DMS 273 (cell line): ENCODE measurements at regions not wholly inside any gene's neighbourhood (a gene's known extent, or its start where the extent isn't known, plus 50 kb on each side); places are given as distances from the start of the nearest gene placed in this dataset.
"Not testable (repeated sequence)": the region's sequence is repeated elsewhere in the genome, so short reads cannot be mapped to it uniquely, and the experiment has no call there.

Experiments
- DNase-seq: peaks from one replicate; lab custom pipeline; 2025; ENCODE audit not compliant: unreplicated experiment; lab: John Stamatoyannopoulos, UW

DNA sequence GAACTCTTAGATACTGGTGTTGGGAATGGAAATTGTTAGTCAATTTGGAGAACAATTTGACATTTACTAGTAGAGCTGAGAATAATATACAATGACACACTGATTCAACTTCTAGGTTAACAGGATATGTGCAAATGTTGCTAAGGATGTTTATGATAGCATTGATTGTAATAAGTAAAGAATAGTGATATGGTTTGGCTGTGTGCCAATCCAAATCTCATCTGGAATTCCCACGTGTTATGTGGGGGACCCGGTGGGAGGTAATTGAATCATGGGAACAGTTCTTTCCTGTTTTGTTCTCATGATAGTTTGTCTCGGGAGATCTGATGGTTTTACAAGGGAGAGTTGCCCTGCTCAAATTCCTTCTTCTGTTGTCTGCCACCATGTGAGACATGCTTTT, 302.4 kb upstream of the TMPRSS15 start:
- no peak for DNase-seq

DNA sequence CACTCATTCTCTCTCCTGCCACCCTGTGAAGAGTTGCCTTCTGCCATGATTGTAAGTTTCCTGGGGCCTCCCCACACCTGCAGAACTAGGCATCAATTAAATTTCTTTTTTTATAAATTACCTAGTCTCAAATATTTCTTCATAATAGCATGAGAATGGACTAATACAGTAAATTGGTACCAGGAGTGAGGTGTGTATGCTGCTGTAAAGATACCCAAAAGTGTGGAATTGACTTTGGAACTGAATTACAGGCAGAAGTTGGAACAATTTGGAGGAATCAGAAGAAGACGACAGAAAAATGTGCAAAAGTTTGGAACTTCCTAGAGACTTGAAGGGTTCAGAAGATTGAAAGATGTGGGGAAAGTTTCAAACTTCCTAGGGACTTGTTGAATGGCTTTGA, 308.1 kb upstream of the TMPRSS15 start:
- no peak for DNase-seq

DNA sequence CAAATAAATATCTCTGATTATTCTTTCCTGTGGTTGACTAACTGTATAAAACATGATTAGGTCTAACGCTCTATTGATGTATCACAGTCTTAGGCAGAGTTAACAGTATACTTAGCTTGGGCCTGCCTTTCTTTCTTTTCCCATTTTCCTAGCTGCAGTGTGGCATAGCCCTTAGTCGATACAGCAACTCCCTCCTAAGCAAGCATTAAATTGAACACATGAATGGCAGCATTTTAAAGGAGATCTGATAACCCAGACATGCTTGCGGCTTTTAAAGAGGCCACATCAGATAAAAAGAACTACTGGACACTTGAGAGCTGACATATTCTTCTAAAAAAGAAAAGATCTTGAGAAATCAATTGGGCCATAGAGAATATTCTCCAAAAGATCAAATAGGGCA, 312.0 kb upstream of the TMPRSS15 start:
- DNase-seq = no peak

DNA sequence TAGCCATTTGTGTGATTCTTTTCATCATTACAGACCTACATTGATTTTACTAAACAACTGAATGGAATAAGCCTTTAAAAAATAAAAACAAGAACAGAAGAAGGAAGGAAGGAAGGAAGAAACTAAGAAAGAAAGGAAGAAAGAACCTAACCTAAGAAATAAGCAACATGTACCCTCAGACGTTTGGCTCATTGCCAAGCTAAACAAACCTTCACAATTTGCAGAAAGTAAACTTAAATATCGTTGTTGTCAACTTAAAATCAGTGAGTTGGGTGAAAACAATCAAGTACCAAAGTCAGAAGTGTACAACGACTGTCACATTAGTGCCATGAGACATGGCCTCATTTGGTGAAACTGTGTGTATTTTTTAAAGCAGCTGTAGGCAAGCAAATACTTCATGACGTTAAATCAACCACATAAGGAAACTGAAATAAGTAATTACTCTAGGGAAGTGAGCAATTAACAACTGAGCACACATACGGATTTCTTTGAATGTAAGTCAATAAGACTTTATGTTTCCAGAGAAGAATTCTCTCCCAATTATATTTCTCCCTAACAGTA, 313.1 kb upstream of the TMPRSS15 start:
- peak; percentile 40 for DNase-seq

DNA sequence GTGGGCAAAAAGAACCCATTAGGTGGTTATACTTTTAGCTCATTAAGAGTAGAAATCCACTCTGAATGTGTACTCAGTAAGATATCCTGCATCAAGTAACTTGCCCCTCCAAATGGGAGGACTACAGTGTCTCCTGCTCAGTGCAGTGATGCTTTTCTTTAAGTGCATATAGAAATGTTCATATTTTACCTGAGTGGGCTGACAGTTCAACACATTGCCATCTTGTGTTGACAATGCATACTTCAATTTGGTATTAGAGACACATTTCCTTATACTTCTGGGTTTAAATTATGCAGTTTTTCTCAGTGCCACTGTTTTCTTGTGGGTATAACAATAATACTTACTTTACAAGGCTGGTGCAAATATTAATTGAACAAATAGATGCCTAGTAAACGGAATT, 318.6 kb upstream of the TMPRSS15 start:
- peak; percentile 1 for DNase-seq

DNA sequence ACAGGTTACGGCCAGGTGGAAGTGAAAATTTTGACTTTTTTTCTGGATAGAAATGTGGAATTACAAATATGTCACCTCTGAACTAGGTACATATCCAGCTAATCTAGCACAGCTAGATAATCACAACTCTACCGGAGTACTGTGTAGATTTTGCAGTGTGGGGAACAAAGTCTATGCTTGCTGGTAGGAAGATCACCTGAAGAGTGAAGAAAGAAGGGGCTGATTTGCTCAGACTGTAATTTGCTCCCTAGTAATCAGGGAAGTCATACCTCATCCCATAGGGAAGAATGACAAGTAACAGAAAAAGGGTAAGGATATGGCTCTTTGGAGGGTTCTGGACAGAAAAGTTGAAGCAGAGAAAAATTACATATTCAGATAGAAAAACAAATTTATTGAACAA, 319.6 kb upstream of the TMPRSS15 start:
- DNase-seq = no peak

DNA sequence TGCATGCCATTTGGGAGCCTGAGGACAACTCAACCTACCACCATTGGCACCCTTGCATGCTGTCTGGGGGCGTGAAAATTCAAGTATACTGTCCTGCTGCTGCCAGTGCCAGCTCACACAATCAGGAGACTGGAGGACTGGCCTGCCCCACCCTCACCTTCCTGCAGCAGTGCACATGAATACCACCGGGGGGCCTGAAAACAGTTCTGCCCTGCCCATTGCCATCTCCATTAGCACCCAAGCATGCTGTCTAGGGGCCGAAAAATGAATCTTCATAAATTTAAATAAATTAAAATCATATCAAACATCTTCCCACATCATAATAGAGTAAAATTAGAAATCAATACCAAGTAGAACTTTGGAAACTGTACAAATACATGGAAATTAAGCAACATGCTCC, 322.1 kb upstream of the TMPRSS15 start:
- DNase-seq = peak; percentile 44

DNA sequence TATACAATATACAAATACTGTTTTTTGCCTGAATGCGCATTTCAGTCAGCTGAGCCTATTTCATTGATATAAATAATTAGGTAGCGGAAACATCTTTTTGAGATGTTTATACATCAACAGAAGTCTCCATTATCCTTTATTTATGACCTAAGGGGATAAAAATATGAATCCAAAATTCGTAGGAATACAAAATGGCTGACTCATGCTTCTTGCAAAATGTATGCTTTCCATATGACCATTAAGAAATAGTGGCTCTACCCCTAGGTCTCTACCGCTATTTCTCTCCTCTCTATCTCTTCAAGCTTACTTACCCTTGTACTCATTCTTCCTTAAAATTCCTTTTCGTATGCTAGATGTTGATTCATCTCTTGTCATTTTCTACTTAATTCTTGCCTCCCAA, 338.4 kb upstream of the TMPRSS15 start:
- DNase-seq = no peak

DNA sequence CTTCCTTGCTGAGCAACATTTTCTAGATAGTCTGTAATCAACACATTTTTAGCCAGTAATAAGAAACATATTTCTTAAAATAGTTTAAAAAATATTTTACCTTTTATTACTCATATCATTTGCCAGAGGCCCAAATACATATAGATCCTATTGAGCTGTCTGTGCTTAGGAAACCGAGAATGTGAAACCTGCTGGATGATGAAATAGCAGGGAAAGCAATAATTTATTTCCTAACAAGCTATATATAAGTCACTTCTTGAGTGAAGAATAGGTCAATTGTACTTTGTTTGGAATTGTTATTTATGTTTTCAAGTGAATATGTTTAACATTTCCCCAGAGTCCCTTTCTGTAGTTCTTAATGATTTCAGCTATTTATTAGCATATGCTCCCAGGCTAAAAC, 339.9 kb upstream of the TMPRSS15 start:
- no peak for DNase-seq

DNA sequence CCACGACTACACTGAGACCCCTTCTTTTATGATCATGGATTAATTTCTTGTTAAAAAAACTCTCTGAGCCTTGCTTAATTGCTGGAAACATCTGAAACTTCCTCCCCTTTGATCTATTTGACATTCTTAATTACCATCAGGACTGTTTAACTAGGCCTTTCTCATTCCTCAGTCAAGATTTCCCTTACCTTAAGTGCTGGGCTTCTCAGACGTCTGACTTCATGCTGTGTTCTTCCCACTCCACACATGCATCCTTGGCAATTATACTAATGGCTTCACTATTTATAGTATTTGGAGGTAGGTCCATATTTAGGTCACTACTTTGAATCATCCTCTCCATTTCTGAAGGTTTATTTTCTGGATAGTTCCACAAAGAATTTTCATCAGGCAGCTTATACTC, 341.3 kb upstream of the TMPRSS15 start:
- no peak for DNase-seq

DNA sequence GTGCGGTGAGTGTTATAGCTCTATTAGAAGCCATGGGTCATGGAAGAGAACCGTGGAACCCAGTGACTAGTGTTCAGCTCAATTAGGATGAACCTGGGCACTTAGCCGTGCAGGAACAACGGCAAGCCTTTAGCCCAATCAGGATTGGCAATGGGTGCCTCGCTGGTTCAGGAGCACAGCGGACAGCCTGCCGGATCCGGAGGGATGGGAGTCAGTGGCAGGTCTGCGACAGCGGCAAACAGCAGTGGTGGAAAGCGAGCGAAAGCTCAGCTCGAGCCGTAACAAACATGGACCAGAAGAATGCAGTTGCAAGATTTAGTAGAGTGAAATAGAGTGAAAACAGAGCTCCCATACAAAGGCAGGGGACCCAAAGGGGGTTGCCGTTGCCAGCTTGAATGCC, 349.3 kb upstream of the TMPRSS15 start:
- DNase-seq = not testable (repeated sequence)

DNA sequence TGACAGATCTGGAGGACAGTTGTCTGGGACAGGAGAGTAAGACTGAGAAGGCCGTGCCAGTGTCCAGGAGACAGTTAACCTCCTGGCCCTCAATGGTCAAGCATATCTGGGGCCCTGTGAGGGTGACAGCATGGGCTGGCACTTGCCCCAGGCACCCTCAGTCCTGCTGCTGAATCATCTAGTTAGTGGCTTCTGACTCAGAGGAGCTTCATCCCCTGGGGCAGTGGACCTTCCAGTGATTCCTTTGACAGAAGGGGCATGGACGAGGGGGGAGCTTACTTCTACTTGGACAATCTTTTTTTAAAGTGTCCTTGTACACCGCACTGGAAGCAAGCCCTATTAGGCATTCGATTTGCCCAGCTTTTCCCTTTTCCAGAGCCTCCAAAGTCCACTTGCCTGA, 352.7 kb upstream of the TMPRSS15 start:
- DNase-seq = not testable (repeated sequence)

DNA sequence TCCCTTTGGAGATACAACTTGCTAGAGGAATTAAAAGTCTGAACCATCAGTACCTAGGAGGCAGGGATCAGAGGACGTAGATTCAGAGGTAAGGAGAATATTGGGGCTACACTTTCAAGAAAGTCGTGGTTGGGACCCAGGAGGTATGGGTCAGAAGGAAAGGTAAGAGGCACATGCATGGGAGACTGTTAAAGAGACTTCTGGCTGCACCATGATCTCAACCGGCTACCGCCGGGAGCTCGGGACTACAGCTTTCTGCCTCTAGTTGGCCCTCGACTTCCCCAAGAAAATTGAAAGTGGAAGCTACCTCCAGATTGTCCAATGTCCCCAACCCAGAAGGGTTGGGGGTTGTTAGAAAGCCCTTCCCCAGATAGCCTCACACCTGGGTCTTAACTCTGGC, 355.7 kb upstream of the TMPRSS15 start:
- no peak for DNase-seq

DNA sequence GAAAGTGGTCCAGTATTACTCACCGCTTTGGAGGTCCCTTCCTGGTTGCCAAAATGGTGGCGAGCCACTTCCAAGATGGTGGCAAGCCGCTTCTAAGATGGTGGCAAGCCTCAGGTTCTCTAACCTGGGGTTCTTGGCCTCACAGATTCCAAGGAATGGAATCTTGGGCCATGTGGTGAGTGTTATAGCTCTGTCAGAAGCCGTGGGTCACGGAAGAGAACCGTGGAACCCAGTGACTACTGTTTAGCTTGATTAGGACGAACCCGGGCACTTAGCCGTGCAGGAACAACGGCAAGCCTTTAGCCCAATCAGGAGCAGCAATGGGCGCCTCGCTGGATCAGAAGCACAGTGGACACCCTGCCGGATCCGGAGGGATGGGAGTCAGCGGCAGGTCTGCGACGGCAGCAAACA, 356.2 kb upstream of the TMPRSS15 start:
- DNase-seq = no peak

DNA sequence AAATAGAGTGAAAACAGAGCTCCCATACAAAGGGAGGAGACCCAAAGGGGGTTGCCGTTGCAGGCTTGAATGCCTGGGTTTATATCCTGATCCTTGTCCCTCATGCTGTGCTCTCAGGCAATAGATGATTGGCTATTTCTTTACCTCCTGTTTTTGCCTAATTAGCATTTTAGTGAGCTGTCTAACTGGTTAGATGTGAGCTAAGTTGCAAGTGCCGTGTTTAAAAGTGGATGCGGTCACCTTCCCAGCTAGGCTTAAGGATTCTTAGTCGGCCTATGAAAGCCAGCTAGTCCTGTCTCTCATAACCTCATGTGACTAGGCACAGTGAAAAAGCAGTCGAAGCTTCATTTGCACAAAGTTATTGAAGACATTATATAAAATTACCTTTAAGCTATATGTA, 356.7 kb upstream of the TMPRSS15 start:
- DNase-seq = no peak

DNA sequence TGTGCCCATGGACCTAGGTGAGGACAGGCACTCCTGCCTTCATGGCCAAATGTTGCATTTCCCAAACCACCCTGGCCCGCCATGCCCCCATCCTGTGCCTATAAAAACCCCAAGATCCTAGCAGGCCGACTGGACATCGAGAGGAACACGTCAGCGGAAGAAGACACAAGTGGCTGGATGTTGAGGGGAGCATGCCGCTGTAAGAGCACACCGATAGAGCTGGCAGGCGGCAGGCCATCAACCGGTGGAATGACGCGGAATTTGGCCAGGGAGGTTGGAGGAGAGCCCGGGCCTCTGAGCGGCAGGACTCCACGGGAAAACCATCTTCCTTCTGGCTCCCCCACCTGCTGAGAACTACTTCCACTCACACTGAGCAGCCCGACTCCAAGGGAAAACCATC, 361.1 kb upstream of the TMPRSS15 start:
- no peak for DNase-seq

DNA sequence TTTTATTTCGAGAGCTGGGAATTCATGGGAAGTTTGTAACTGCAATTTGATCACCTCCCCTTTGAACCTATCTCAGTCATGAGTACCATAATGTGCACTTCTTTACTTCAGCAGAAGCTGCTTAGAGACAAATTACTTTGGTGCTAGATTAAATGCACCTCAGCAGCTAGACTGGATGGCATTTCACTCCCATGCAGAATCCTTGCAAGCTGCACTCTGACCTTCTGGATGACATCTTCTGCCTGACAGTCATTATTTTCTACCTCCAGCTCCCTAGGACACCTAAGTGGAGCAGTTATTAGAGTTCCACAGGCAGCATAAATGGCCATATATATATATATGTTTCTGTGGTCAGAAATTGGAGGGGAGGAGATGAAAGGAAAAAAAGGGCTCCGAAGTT, 366.0 kb upstream of the TMPRSS15 start:
- no peak for DNase-seq

DNA sequence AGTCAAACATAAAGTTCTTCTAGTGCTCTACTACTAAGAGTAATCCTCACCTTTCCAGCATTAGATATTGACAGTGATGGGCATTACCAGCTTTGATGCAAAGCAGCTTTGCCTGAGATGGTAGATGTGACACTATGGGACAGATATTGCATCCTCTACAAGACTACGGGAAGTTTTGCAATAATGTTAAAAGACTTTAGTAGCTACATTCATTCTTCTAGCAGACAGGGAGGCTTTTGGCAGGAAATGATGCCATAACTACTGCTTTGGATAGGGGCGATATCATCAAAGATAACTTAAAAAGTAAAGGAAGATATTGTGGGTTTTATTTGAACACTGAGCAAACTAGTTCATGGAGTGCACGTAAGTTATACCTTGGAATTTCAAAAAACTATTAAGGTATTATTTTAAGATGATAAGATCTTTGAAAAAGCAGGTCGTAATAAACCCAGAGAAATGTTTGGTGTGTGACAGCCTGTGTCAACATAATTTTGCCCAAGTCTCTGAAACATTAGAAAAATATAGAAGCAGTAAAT, 368.3 kb upstream of the TMPRSS15 start:
- no peak for DNase-seq

DNA sequence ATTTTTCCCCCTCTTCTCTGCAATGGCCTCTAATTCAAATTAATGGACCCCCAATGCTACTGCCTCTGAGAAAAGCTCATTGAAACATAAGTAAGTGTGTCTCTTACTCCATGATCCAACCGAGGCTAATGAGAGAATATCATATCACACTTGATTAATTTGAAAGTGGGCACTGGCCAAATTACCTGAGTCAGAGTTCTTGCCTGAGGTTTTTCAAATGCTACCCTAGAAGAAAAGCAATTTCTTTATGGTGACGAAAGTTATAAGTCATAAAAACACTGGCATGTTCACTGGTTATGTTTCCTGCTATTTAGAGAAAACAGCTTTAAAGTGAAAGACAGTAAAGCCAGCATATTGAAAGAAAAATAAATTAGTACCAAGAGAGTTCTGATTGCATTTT, 368.8 kb upstream of the TMPRSS15 start:
- no peak for DNase-seq

DNA sequence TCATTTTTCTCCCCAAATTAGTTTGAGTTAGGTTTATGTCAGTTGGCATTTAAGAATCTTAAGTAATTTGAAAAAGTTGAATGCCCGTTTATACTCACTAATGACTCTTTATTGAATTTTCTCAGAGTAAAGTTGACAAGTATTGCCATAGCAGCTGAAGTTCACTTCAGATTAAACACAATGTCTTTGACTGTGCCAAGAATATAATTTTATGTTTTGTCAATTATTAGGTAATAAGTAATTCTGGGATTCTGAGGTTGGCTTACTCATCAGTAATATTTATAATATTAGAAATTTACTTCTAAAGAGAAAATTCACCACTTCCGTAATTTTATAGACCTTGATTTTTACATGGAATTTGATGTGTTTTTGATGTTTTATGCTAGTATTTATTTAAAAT, 369.3 kb upstream of the TMPRSS15 start:
- no peak for DNase-seq

DNA sequence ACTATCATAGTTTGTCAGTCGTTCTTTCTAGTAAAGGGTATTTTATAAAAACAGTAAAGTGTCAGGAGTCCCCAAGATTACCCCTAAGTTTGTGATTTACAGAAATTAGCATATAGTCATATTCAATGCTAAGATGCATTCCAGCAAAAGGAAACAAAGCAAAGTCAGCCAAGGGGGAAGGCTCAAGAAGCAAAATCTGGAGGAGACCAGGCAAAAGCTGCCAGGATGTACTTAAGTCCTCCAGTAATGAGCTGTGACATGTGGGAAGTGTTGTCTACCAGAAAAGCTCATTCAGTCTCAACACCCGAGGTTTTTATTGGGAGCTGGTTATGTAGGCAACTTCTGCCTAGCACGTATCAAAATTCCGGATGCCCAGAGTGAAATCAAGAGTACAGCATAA, 373.4 kb upstream of the TMPRSS15 start:
- no peak for DNase-seq

DNA sequence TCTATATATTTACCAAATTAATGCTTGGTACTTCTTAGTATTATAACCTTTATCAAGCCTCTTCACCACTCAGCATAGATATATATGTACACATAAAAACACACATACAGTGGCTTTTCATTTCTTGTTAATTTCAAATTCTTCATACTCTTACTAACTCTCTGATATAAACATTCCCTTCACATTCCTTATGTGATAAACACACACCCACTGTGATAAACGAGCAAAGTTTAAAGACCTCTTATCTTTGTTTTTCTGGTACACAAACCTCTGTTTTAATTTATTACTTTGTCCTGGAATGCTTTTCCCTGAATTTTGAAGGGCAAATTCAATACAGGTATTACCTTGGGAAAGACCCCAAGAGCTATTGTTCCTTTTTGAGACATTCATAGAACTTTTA, 379.1 kb upstream of the TMPRSS15 start:
- no peak for DNase-seq

DNA sequence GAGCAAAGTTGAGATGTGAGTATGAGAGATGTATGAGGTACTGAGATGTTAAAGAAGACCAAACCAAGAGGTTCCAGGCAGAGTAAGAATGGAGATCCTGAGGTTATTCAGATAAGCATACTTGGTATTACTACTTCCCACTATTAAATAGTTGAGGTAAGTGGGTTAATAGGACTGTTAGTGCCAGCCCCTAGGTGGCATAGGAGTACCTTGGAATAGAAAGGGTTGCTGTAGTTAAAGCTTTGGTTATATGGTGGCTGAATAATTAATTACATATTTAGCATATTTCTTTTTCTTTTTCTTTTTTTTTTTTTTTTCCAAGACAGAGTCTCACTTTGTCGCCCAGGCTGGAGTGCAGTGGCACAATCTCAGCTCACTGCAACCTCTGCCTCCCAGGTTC, 397.9 kb upstream of the TMPRSS15 start:
- peak; percentile 34 for DNase-seq

DNA sequence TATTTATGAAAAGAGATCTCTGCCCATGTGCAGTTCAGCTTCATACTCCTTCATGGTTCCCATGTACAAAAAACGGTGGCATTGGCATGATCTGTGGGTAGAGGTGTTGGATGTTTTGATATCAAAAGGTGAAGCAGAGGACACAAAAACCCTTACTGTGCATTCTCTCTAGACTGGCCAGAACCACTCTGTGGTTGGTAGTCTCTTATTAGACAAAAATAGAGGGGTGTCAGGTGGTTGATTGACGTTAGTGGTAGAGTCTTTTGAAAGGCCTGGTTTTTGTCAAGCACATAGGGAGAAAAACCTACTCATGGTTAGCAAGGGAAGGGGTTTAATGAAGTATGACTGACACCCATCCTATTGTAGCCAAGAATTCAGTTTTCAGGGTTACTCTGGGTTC, 400.0 kb upstream of the TMPRSS15 start:
- DNase-seq = no peak
